ENCODE measurements at regions not wholly inside any gene's neighbourhood (a gene's known extent, or its start where the extent isn't known, plus 50 kb on each side); places are given as distances from the start of the nearest gene placed in this dataset.

- Histone ChIP-seq H3F3A (ENCODE audit: low read depth) (no peaks in the 10 kb centered on the region), H4K20me1 (ENCODE audit: low read depth) (no peaks in the 10 kb centered on the region), H3K4me1 (no peaks in the 10 kb centered on the region), H3K79me2 (ENCODE audit: low read depth) (no peaks in the 10 kb centered on the region), H3K4me3 (no peak overlapping the region), H2AFZ (replicated peaks) (no peak overlapping the region), H3K27me3 (no peaks in the 10 kb centered on the region), H3K27ac (no peak overlapping the region), H3K36me3 (no peaks in the 10 kb centered on the region), H3K4me2 (no peak overlapping the region), H3K9ac (no peak overlapping the region), H3K9me3 (ENCODE audit: low read depth) (no peaks in the 10 kb centered on the region)
- Mint-ChIP-seq H3K36me3 (no peaks in the 10 kb centered on the region), H3K4me3 (no peak overlapping the region), H3K4me1 (no peaks in the 10 kb centered on the region), H3K27ac (no peak overlapping the region), H3K27me3 (ENCODE audit: insufficient read depth, low read depth) (peaks cover 2% of the 10 kb centered on the region), H3K9me3 (peaks cover 4% of the 10 kb centered on the region)
- TF ChIP-seq EZH2phosphoT487 (IDR thresholded peaks at IDR 0.05) (no peak), EZH2 (IDR thresholded peaks at IDR 0.05) (no peak), CTCF (IDR thresholded peaks at IDR 0.05) (no peak)
- DNase-seq (ENCODE audit: low spot score), result no peak
Observed at GRCh38 chr10:76684968-76685367, 952.6 kb downstream of the KCNMA1 start.

GRCh38 chr10:76681153-76681552 lies 956.5 kb downstream of the KCNMA1 start:
- H3K9me3 Mint-ChIP-seq, result no peaks in the 10 kb centered on the region
- DNase-seq (ENCODE audit: low spot score), result no peak
- no peaks in the 10 kb centered on the region for H3K4me1 Mint-ChIP-seq
- no peak overlapping the region for H2AFZ ChIP-seq (replicated peaks)
- no peaks in the 10 kb centered on the region for H3K79me2 ChIP-seq (ENCODE audit: low read depth)
- TF ChIP-seq CTCF (IDR thresholded peaks at IDR 0.05) (no peak), EZH2phosphoT487 (IDR thresholded peaks at IDR 0.05) (no peak), EZH2 (IDR thresholded peaks at IDR 0.05) (no peak)
- H3K27me3 Mint-ChIP-seq (ENCODE audit: insufficient read depth, low read depth), result peaks cover 4% of the 10 kb centered on the region
- no peaks in the 10 kb centered on the region for H3K9me3 ChIP-seq (ENCODE audit: low read depth)
- no peaks in the 10 kb centered on the region for H3K36me3 Mint-ChIP-seq
- no peak overlapping the region for H3K9ac ChIP-seq
- H3K36me3 ChIP-seq, result no peaks in the 10 kb centered on the region
- no peaks in the 10 kb centered on the region for H3K4me1 ChIP-seq
- no peak overlapping the region for H3K4me3 Mint-ChIP-seq
- no peaks in the 10 kb centered on the region for H3F3A ChIP-seq (ENCODE audit: low read depth)
- H3K27ac ChIP-seq, result no peak overlapping the region
- no peak overlapping the region for H3K4me3 ChIP-seq
- H3K4me2 ChIP-seq, result no peak overlapping the region
- H4K20me1 ChIP-seq (ENCODE audit: low read depth), result no peaks in the 10 kb centered on the region
- no peak overlapping the region for H3K27ac Mint-ChIP-seq
- no peaks in the 10 kb centered on the region for H3K27me3 ChIP-seq

- DNase-seq (ENCODE audit: low spot score), result no peak
- no peaks in the 10 kb centered on the region for H3K4me1 Mint-ChIP-seq
- no peaks in the 10 kb centered on the region for H4K20me1 ChIP-seq (ENCODE audit: low read depth)
- H3K9ac ChIP-seq, result no peak overlapping the region
- H2AFZ ChIP-seq (replicated peaks), result no peak overlapping the region
- H3K79me2 ChIP-seq (ENCODE audit: low read depth), result no peaks in the 10 kb centered on the region
- no peaks in the 10 kb centered on the region for H3K36me3 ChIP-seq
- no peaks in the 10 kb centered on the region for H3K9me3 ChIP-seq (ENCODE audit: low read depth)
- H3K4me3 Mint-ChIP-seq, result no peak overlapping the region
- H3K4me1 ChIP-seq, result no peaks in the 10 kb centered on the region
- H3K27me3 Mint-ChIP-seq (ENCODE audit: insufficient read depth, low read depth), result peaks cover 4% of the 10 kb centered on the region
- no peaks in the 10 kb centered on the region for H3F3A ChIP-seq (ENCODE audit: low read depth)
- H3K4me2 ChIP-seq, result no peak overlapping the region
- H3K9me3 Mint-ChIP-seq, result no peaks in the 10 kb centered on the region
- no peaks in the 10 kb centered on the region for H3K27me3 ChIP-seq
- H3K27ac ChIP-seq, result no peak overlapping the region
- no peaks in the 10 kb centered on the region for H3K36me3 Mint-ChIP-seq
- H3K4me3 ChIP-seq, result no peak overlapping the region
- H3K27ac Mint-ChIP-seq, result peak overlapping the region; percentile 60
- no peak for TF ChIP-seq CTCF (IDR thresholded peaks at IDR 0.05)
- no peak for TF ChIP-seq EZH2phosphoT487 (IDR thresholded peaks at IDR 0.05)
- TF ChIP-seq EZH2 (IDR thresholded peaks at IDR 0.05), result no peak
Observed at GRCh38 chr10:76679030-76679429, 958.6 kb downstream of the KCNMA1 start.
